ENCODE measurements at regions not wholly inside any gene's neighbourhood (a gene's known extent, or its start where the extent isn't known, plus 50 kb on each side); places are given as distances from the start of the nearest gene placed in this dataset.
"Not testable (repeated sequence)": the region's sequence is repeated elsewhere in the genome, so short reads cannot be mapped to it uniquely, and the experiment has no call there.

GRCh38 chr10:23581906-23582450, 143.1 kb downstream of the OTUD1 start:
- Histone ChIP-seq H3K4me3 (ENCODE audit: low read depth in 1 of 2, low read length in 2 of 2) (no peak overlapping the region), H3K27ac (ENCODE audit: low read length) (no peak overlapping the region), H3K4me2 (ENCODE audit: insufficient read depth, low read length) (no peak overlapping the region), H3K4me1 (ENCODE audit: insufficient read depth, low read length) (no peaks in the 10 kb centered on the region), H3K9me3 (ENCODE audit: insufficient read depth, low read length, severe bottlenecking) (no peaks in the 10 kb centered on the region), H2AFZ (ENCODE audit: low read depth, low read length) (no peak overlapping the region), H3K79me2 (ENCODE audit: insufficient read depth, low read length) (no peaks in the 10 kb centered on the region), H3K9ac (ENCODE audit: low read depth, low read length) (no peak overlapping the region), H3K27me3 (ENCODE audit: insufficient read depth, low read length, poor library complexity) (no peaks in the 10 kb centered on the region), H4K20me1 (ENCODE audit: insufficient read depth, low read length) (no peaks in the 10 kb centered on the region), H3K36me3 (ENCODE audit: insufficient read depth, low read length) (no peaks in the 10 kb centered on the region)
- no peak for ATAC-seq (ENCODE audit: insufficient read depth, low read depth)
- no peak for DNase-seq
- TF ChIP-seq EZH2 (IDR thresholded peaks at IDR 0.05; ENCODE audit: borderline replicate concordance, low read depth, low read length, severe bottlenecking) (no peak), CTCF (IDR thresholded peaks at IDR 0.05; ENCODE audit: borderline replicate concordance, extremely low read depth, low read length, poor library complexity, severe bottlenecking) (no peak)

- Histone ChIP-seq H3K4me1 (ENCODE audit: insufficient read depth, low read length) (no peaks in the 10 kb centered on the region), H4K20me1 (ENCODE audit: insufficient read depth, low read length) (no peaks in the 10 kb centered on the region), H3K79me2 (ENCODE audit: insufficient read depth, low read length) (no peaks in the 10 kb centered on the region), H3K36me3 (ENCODE audit: insufficient read depth, low read length) (no peaks in the 10 kb centered on the region), H3K9me3 (ENCODE audit: insufficient read depth, low read length, severe bottlenecking) (no peaks in the 10 kb centered on the region), H2AFZ (ENCODE audit: low read depth, low read length) (no peak overlapping the region), H3K27me3 (ENCODE audit: insufficient read depth, low read length, poor library complexity) (no peaks in the 10 kb centered on the region), H3K4me2 (ENCODE audit: insufficient read depth, low read length) (no peak overlapping the region), H3K9ac (ENCODE audit: low read depth, low read length) (no peak overlapping the region), H3K4me3 (ENCODE audit: low read depth in 1 of 2, low read length in 2 of 2) (no peak overlapping the region), H3K27ac (ENCODE audit: low read length) (no peak overlapping the region)
- TF ChIP-seq CTCF (IDR thresholded peaks at IDR 0.05; ENCODE audit: borderline replicate concordance, extremely low read depth, low read length, poor library complexity, severe bottlenecking) (no peak), EZH2 (IDR thresholded peaks at IDR 0.05; ENCODE audit: borderline replicate concordance, low read depth, low read length, severe bottlenecking) (no peak)
- no peak for ATAC-seq (ENCODE audit: insufficient read depth, low read depth)
- no peak for DNase-seq
Measured at GRCh38 chr10:23584396-23584795, 145.5 kb downstream of the OTUD1 start.

- Histone ChIP-seq H3K4me1 (ENCODE audit: insufficient read depth, low read length) (no peaks in the 10 kb centered on the region), H3K27me3 (ENCODE audit: insufficient read depth, low read length, poor library complexity) (no peaks in the 10 kb centered on the region), H2AFZ (ENCODE audit: low read depth, low read length) (no peak overlapping the region), H3K27ac (ENCODE audit: low read length) (no peak overlapping the region), H3K4me2 (ENCODE audit: insufficient read depth, low read length) (no peak overlapping the region), H3K9me3 (ENCODE audit: insufficient read depth, low read length, severe bottlenecking) (no peaks in the 10 kb centered on the region), H3K79me2 (ENCODE audit: insufficient read depth, low read length) (no peaks in the 10 kb centered on the region), H3K9ac (ENCODE audit: low read depth, low read length) (no peak overlapping the region), H3K4me3 (ENCODE audit: low read depth in 1 of 2, low read length in 2 of 2) (no peak overlapping the region), H4K20me1 (ENCODE audit: insufficient read depth, low read length) (no peaks in the 10 kb centered on the region), H3K36me3 (ENCODE audit: insufficient read depth, low read length) (no peaks in the 10 kb centered on the region)
- TF ChIP-seq EZH2 (IDR thresholded peaks at IDR 0.05; ENCODE audit: borderline replicate concordance, low read depth, low read length, severe bottlenecking), result no peak
- ATAC-seq (ENCODE audit: insufficient read depth, low read depth), result no peak
- no peak for DNase-seq
Measured at GRCh38 chr10:23585186-23585585, 146.3 kb downstream of the OTUD1 start.

DNA sequence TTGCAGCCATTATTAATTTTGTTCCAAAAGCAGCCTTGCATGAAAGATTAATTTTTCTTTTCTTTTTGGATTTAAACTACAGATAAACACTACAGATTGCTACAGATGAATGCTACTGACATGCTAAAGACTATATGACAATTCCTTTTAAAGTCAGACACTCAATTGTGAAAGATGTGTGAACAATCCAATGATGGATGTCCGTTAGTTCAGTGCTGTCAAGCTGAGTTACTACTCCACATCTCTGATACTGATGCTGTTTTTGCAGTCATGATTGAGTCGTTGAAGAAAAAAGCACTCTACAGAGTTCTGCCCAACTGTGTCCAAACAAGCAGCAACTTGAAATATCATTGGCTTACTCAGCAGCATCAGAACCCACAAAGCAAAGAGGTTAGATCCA, 146.8 kb downstream of the OTUD1 start:
- DNase-seq, result no peak
- Histone ChIP-seq H3K9me3 (ENCODE audit: insufficient read depth, low read length, severe bottlenecking) (no peaks in the 10 kb centered on the region), H3K27ac (ENCODE audit: low read length) (no peak overlapping the region), H3K4me2 (ENCODE audit: insufficient read depth, low read length) (no peak overlapping the region), H2AFZ (ENCODE audit: low read depth, low read length) (no peak overlapping the region), H3K4me3 (ENCODE audit: low read depth in 1 of 2, low read length in 2 of 2) (no peak overlapping the region), H4K20me1 (ENCODE audit: insufficient read depth, low read length) (no peaks in the 10 kb centered on the region), H3K27me3 (ENCODE audit: insufficient read depth, low read length, poor library complexity) (no peaks in the 10 kb centered on the region), H3K4me1 (ENCODE audit: insufficient read depth, low read length) (no peaks in the 10 kb centered on the region), H3K79me2 (ENCODE audit: insufficient read depth, low read length) (no peaks in the 10 kb centered on the region), H3K9ac (ENCODE audit: low read depth, low read length) (no peak overlapping the region), H3K36me3 (ENCODE audit: insufficient read depth, low read length) (no peaks in the 10 kb centered on the region)
- no peak for TF ChIP-seq CTCF (IDR thresholded peaks at IDR 0.05; ENCODE audit: borderline replicate concordance, extremely low read depth, low read length, poor library complexity, severe bottlenecking)
- no peak for TF ChIP-seq EZH2 (IDR thresholded peaks at IDR 0.05; ENCODE audit: borderline replicate concordance, low read depth, low read length, severe bottlenecking)
- ATAC-seq (ENCODE audit: insufficient read depth, low read depth), result no peak

GRCh38 chr10:23595278-23595677, 156.4 kb downstream of the OTUD1 start:
- H3K27me3 ChIP-seq (ENCODE audit: insufficient read depth, low read length, poor library complexity); H3K27ac ChIP-seq (ENCODE audit: low read length); H3K9me3 ChIP-seq (ENCODE audit: insufficient read depth, low read length, severe bottlenecking); ATAC-seq (ENCODE audit: insufficient read depth, low read depth); H3K36me3 ChIP-seq (ENCODE audit: insufficient read depth, low read length); H3K4me1 ChIP-seq (ENCODE audit: insufficient read depth, low read length); H3K9ac ChIP-seq (ENCODE audit: low read depth, low read length); H2AFZ ChIP-seq (ENCODE audit: low read depth, low read length); H3K79me2 ChIP-seq (ENCODE audit: insufficient read depth, low read length); H3K4me2 ChIP-seq (ENCODE audit: insufficient read depth, low read length); H4K20me1 ChIP-seq (ENCODE audit: insufficient read depth, low read length); DNase-seq; H3K4me3 ChIP-seq (ENCODE audit: low read depth in 1 of 2, low read length in 2 of 2): not testable (repeated sequence)

Data from DND-41 (cell line).